ENCODE measurements at regions not wholly inside any gene's neighbourhood (a gene's known extent, or its start where the extent isn't known, plus 50 kb on each side); places are given as distances from the start of the nearest gene placed in this dataset.

DNA sequence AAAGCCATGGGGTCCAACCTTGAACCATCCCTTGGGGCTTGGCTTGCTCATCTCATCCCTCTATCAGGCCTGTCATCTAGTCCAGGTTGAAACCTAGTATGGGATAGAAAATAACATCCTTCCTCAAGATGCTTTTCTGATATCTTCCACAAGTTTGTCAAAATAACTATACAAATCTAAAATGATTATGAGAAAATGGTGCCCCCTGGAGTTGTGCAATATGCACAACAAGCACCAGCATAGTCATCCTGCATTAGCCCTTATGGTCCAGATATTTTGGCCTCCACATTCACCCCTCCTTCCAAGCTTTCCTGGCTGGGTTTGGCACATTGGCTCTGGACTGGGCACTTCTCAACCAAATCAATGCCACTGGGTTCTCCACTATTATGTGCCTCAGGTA, 101.2 kb downstream of the TBX19 start:
- no peak for DNase-seq

DNA sequence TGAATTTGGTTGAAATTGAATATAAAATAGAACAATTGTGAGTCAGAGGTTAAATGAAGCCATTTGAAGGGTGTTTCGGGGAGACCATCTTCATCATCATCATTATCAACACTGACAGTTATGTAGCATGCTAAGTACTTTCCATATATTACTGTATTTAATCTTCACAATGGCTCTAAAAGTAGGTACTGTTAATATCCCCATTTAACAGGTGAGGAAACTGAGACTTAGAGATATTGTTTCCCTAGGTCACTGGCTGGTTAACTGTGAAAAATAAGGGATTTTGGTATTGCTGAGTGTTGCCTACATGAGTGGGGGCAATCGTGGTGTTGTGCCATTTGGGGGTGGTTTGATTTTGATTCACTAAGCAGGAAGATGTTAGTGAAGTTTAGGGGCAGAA, 100.3 kb downstream of the TBX19 start:
- DNase-seq, result no peak

DNA sequence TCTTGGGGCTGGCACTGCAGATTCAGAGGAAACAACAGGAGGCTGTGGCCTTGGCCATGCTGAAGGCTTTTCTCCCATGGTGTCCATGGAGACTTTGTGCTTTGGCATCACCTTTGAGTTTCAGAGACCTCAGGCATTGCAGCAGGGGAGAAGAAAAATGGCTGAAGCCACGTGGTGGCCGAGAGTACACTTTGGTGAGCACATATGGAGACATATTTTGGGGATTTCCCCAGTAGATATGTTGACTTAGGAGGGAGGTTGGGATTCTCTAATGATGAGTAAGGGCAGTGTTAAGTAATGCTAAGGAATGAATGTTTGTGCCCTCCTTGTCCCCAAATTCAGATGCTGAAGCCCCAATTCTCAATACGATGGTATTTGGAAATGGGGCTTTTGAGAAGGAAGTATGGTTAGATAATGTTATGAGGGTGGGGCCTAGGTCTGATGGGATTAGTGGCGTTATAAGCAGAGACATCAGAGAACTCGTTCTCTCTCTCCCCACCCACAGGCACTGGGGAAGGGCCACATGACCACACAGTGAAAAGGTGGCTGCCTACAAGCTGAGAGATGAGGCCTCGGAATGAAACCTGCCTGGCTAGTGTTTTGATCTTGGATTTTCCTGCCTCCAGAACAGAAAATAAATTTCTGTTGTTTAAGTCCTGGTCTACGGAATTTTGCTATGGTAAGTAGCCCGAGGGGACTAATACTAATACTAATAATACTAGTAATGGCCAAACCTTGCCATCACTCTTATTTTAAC, 98.6 kb downstream of the TBX19 start:
- DNase-seq, result no peak

GRCh38 chr1:168375566-168376300, 95.1 kb downstream of the TBX19 start:
- no peak for DNase-seq

GRCh38 chr1:168374566-168374965, 93.9 kb downstream of the TBX19 start:
- DNase-seq, result no peak

DNA sequence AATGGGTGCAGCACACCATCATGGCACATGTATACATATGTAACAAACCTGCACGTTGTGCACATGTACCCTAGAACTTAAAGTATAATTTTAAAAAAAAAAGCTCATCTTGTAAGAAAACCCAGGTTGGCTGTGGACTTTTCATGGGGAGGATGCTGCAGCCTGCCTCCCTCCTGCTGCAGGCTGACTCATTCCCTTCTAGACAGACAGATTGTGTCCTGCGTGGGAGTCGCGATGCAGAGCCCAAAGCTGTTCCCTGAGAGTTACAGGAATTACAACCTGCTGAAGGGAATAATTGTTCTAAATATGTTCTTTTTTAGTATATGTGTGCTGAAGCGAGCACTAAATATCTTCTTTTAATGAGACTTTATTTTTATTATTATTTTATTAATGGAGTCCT, 93.2 kb downstream of the TBX19 start:
- DNase-seq, result no peak

DNA sequence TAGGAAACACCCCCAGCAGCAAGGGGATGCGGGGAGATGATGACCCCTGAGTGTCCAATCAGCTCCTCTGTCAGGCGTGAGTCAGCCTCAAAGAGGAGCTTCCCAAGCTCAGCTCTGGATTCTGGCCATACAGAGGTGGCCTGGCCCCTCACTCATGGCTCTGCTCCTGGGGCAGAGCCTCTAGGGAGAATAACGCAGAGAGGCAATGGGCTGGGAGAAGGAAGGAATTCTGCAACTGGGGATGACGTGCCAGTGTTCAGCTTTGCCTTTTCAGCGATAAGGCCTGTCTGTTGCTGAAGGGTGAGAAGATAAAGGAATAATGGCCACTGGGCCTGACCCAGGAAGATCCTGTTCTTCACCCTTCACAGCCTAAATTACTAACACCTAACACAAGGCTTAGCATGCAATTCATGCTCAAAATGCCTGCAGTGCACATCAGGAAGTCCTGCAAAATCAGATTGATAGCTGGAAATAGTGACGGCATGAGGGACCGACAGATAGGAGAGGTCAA, 92.2 kb downstream of the TBX19 start:
- no peak for DNase-seq

DNA sequence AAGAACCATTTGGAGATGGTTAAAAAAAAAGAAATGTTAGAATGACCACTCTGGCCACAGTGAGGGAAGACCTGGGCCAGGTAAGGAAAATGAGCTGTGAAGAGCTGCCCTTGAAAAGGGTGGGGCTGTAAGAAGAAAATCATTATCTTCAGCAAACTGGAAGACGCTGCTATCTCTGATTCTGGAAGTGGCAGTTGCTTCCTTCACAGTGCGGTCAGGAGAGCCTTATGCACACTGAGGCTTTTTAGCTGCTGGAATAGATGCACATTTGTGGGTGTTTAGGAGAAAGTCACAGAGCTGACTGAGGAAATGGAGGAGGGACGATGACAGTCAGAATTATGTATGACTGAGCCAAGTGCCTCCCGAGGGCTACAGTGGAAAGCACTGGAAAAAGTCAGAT, 91.6 kb downstream of the TBX19 start:
- DNase-seq, result no peak

GRCh38 chr1:168371477-168371876, 90.8 kb downstream of the TBX19 start:
- no peak for DNase-seq

DNA sequence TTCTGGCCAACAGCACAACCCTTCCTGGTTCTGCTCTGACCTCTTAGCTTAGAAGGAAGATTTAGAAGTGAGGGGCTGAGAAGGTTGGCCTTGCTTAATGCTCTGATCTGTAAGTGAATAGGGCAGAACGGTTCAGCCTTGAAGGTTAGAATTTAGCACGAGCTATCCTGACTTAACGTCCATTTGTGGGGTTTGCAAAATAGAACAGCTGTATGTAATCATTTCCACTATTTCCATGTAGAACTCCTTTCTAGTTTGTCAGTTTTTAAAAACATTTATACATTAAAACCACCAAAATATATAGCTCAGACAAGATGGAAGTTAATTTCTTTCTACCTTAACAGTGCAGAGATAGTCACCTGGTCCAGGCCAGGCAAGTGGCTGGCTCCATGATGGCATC, 89.9 kb downstream of the TBX19 start:
- DNase-seq, result no peak

- no peak for DNase-seq
These were observed 89.0 kb downstream of the TBX19 start for GRCh38 chr1:168369655-168370054.

DNA sequence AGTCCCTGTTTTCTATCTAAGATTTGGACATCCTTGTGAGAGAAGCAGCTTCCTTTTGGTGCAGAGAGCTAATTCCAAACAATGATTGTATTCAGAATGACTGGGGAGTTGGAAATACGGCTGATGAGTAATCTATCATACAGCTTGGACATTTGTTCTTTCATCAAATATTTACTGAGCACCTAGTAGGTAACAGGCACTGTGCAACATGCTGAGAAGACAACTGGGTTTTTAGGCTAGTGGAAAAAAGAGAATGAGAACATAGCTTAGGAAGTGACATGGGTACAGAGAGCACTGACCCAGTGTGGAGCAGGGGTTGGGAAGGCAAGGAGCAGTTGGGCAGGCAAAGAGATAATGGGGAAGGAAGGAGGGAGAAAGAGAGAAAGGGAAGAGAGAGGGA, 87.5 kb downstream of the TBX19 start:
- no peak for DNase-seq

- no peak for DNase-seq
These were observed 85.2 kb downstream of the TBX19 start for GRCh38 chr1:168365719-168366479.

Measured in NCI-H2227 treated with DMSO at 0.1 percent for 48 hours (cell line).